HepG2 (cell line): ENCODE measurements at regions not wholly inside any gene's neighbourhood (a gene's known extent, or its start where the extent isn't known, plus 50 kb on each side); places are given as distances from the start of the nearest gene placed in this dataset.

Experiments
- ATAC-seq: fragments of 200-7000 bp; cut with Tn5 transposase; 3 replicates; pipeline ENCODE4 v1.9.1; 2020; ENCODE audit warnings: mild to moderate bottlenecking, moderate library complexity
- BruUV-seq: library from RNA; stranded (reverse); fragments of 400-500 nt; replicated peaks from 2 replicates; lab custom pipeline; 2021; lab: Mats Ljungman, UMichigan
- CTCF ChIA-PET: fragments of 300-600 bp; formaldehyde crosslinking; extraction: SDS; loops from one replicate; lab custom pipeline; 2021; ENCODE audit warnings: low total read pairs, inconsistent platforms, low intra/inter-chr PET ratio; lab: Yijun Ruan, JAX
- POLR2A ChIA-PET: fragments of 350-600 bp; sonication (Branson Sonifier 250); formaldehyde crosslinking; loops from one replicate; lab custom pipeline; 2020; ENCODE audit warnings: antibody characterized with exemption, inconsistent platforms; lab: Yijun Ruan, JAX
- DNase-seq: peaks from one replicate; pipeline ENCODE4 v3.0.0-alpha.2; 2015; ENCODE audit warnings: low spot score
- FAIRE-seq: peaks from 3 replicates; lab custom pipeline; 2011; peaks lifted over from hg19 to GRCh38; lab: Jason Lieb, UNC
- H2AFZ ChIP-seq: one replicate; pipeline ENCODE4 v1.6.1; 2011; ENCODE audit warnings: low read length, inconsistent platforms
- H3K27ac ChIP-seq: fragments of 300-600 bp; 3 replicates; pipeline ENCODE4 v1.8.0; 2011; ENCODE audit warnings: mixed run types, mild to moderate bottlenecking, mixed read lengths, low read length, inconsistent platforms; ENCODE audit not compliant: insufficient read depth; ENCODE audit errors: extremely low read length
- H3K27me3 ChIP-seq, 2 experiments: fragments of 200-600 bp in 1 of 2; 2 replicates in 1 of 2; 3 replicates in 1 of 2; pipeline versions ENCODE4 v1.6.0 to v1.8.0; 2011; ENCODE audit warnings: low read length in 2 of 2, mild to moderate bottlenecking in 2 of 2, moderate library complexity in 2 of 2, inconsistent platforms in 1 of 2; ENCODE audit not compliant: insufficient read depth in 2 of 2, control insufficient read depth in 1 of 2
- H3K36me3 ChIP-seq, 2 experiments: fragments of 200-600 bp in 1 of 2; replicated peaks in 1 of 2; 2 replicates in 1 of 2; 3 replicates in 1 of 2; pipeline versions ENCODE4 v1.5.1 to v1.8.0; 2011; ENCODE audit warnings: low read length in 2 of 2, inconsistent platforms in 1 of 2; ENCODE audit not compliant: insufficient read depth in 2 of 2, control insufficient read depth in 1 of 2
- H3K4me1 ChIP-seq: 2 replicates; pipeline ENCODE4 v1.5.1; 2012; ENCODE audit warnings: low read length, inconsistent platforms; ENCODE audit not compliant: insufficient read depth
- H3K4me2 ChIP-seq: 2 replicates; pipeline ENCODE4 v1.6.0; 2011; ENCODE audit warnings: low read depth, low read length, inconsistent platforms
- H3K4me3 ChIP-seq, 3 experiments: fragments of 200-600 bp in 1 of 3; sonication (generic), shearing (Covaris generic) in 1 of 3; replicated peaks in 1 of 3; 2 replicates each; pipeline ENCODE4 v1.5.1; 2011 to 2016; ENCODE audit warnings: low read length in 3 of 3, inconsistent platforms in 2 of 3, low read depth in 2 of 3, mild to moderate bottlenecking in 2 of 3, control low read depth in 1 of 3, mixed read lengths in 1 of 3; ENCODE audit not compliant: insufficient read depth in 1 of 3
- H3K79me2 ChIP-seq: one replicate; pipeline ENCODE4 v1.6.1; 2011; ENCODE audit warnings: low read length, inconsistent platforms; ENCODE audit not compliant: insufficient read depth
- H3K9ac ChIP-seq: 2 replicates; pipeline ENCODE4 v1.6.0; 2011; ENCODE audit warnings: mild to moderate bottlenecking, low read depth, low read length, inconsistent platforms; ENCODE audit not compliant: insufficient read depth
- H3K9me3 ChIP-seq: 2 replicates; pipeline ENCODE4 v1.5.1; 2012; ENCODE audit warnings: mild to moderate bottlenecking, low read length
- H4K20me1 ChIP-seq: 2 replicates; pipeline ENCODE4 v1.6.0; 2011; ENCODE audit warnings: inconsistent platforms, mild to moderate bottlenecking, low read length, moderate library complexity; ENCODE audit not compliant: insufficient read depth
- ATF7 ChIP-seq, 2 experiments: fragments of 450-650 bp in 1 of 2; sonication (generic) in 1 of 2; formaldehyde crosslinking in 1 of 2; IDR thresholded peaks; 2 replicates each; pipeline versions ENCODE4 v1.4.0 to v1.6.1; 2016 to 2020; ENCODE audit warnings: antibody characterized with exemption in 1 of 2, mild to moderate bottlenecking in 1 of 2, missing genetic modification reagents in 1 of 2
- RFX5 ChIP-seq: IDR thresholded peaks from 2 replicates; pipeline ENCODE4 v1.6.1; 2011; ENCODE audit warnings: low read depth, low read length, improper control_type of control experiment
- SYNCRIP ChIP-seq: fragments of 200-400 bp; formaldehyde crosslinking; IDR thresholded peaks from 2 replicates; pipeline ENCODE4 v1.6.1; 2018; ENCODE audit warnings: mild to moderate bottlenecking, low read depth, low read length; ENCODE audit not compliant: insufficient read depth
- ZNF569 ChIP-seq: sonication (generic); formaldehyde crosslinking; IDR thresholded peaks from 2 replicates; pipeline ENCODE4 v1.5.0; 2020; ENCODE audit warnings: mild to moderate bottlenecking, missing genetic modification reagents, moderate library complexity, borderline replicate concordance
- ZNF747 ChIP-seq: sonication (generic); formaldehyde crosslinking; IDR thresholded peaks from 2 replicates; pipeline ENCODE4 v1.8.1; 2023; ENCODE audit warnings: missing genetic modification reagents, mild to moderate bottlenecking, borderline replicate concordance
- ZNF780A ChIP-seq: sonication (generic); formaldehyde crosslinking; IDR thresholded peaks from 2 replicates; pipeline ENCODE4 v1.8.0; 2022; ENCODE audit warnings: mild to moderate bottlenecking, missing genetic modification reagents, moderate library complexity
- WGBS: methylation state at CpG from one replicate; pipeline ENCODE4 v1.1.6; 2017; ENCODE audit warnings: low lambda C conversion rate; 5-methylcytosine and 5-hydroxymethylcytosine counted together
- in situ Hi-C: cut with HindIII; loops from 2 replicates; pipeline ENCODE4 v1.10.0; 2017; ENCODE audit warnings: low pct_unique_long_range_greater_than_20kb; ENCODE audit not compliant: extremely low pct_ligation_motif_present
- intact Hi-C: fragments of 100-400 bp; cut with micrococcal nuclease; formaldehyde crosslinking; loops from one replicate; pipeline ENCODE4 v1.10.0; 2022; ENCODE audit not compliant: unreplicated experiment
- TF ChIP-seq, protein P1 (sequence below): sonication (generic); formaldehyde crosslinking; IDR thresholded peaks from 2 replicates; pipeline ENCODE4 v1.5.1; 2020; ENCODE audit warnings: missing genetic modification reagents, mild to moderate bottlenecking, borderline replicate concordance
- TF ChIP-seq, protein P2 (sequence below): IDR thresholded peaks from 2 replicates; pipeline ENCODE4 v1.6.1; 2016; ENCODE audit warnings: missing compliant biosample characterization, missing genetic modification reagents, borderline replicate concordance
- TF ChIP-seq, protein P3 (sequence below): sonication (generic); formaldehyde crosslinking; conservative IDR thresholded peaks from 2 replicates; pipeline ENCODE4 v1.8.1; 2023; ENCODE audit warnings: missing genetic modification reagents
- TF ChIP-seq, protein P4 (sequence below): sonication (generic); formaldehyde crosslinking; IDR thresholded peaks from 2 replicates; pipeline ENCODE4 v1.8.1; 2022; ENCODE audit warnings: mild to moderate bottlenecking, missing genetic modification reagents

DNA sequence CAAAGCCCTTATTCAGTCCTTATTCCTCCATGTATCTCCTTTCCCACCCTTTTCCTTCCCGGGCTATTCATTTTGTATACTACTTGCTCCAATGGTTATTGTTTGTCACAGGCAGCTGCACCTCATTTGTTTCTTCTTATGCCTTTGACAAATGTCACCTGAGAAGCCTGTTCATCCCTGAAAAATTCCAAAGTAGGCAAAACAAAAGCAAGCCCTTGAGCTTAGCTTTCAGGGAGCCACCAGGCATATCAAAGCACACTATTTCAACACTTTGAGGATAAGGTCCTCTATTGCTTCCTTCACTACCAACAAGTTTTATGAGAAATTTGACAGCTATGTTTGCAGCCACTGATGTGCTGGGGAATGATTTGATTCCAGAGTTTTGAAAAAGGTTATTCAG lies 738.7 kb upstream of the LMO3 start:
- TF ChIP-seq ZNF569 (CRISPR knock-in tag) (no peak), ATF7 (IDR thresholded peaks at IDR 0.05) (no peak), ATF7 (CRISPR knock-in tag; IDR thresholded peaks at IDR 0.05) (no peak), SYNCRIP (no peak), ZNF747 (no peak)
- TF ChIP-seq, protein P1, sequence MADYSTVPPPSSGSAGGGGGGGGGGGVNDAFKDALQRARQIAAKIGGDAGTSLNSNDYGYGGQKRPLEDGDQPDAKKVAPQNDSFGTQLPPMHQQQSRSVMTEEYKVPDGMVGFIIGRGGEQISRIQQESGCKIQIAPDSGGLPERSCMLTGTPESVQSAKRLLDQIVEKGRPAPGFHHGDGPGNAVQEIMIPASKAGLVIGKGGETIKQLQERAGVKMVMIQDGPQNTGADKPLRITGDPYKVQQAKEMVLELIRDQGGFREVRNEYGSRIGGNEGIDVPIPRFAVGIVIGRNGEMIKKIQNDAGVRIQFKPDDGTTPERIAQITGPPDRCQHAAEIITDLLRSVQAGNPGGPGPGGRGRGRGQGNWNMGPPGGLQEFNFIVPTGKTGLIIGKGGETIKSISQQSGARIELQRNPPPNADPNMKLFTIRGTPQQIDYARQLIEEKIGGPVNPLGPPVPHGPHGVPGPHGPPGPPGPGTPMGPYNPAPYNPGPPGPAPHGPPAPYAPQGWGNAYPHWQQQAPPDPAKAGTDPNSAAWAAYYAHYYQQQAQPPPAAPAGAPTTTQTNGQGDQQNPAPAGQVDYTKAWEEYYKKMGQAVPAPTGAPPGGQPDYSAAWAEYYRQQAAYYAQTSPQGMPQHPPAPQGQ (CRISPR knock-in tag), result no peak
- Histone ChIP-seq H3K9ac (no peak overlapping the region), H3K79me2 (no peaks in the 10 kb centered on the region), H3K9me3 (peaks cover 59% of the 10 kb centered on the region), H3K36me3 (no peaks in the 10 kb centered on the region), H3K4me2 (no peak overlapping the region), H3K27me3 (no peaks in the 10 kb centered on the region; a peak in 1 of 5 replicates), H3K4me3 (no peak overlapping the region), H3K27ac (no peak overlapping the region), H2AFZ (no peak overlapping the region), H3K4me1 (no peaks in the 10 kb centered on the region), H4K20me1 (no peaks in the 10 kb centered on the region)
- intact Hi-C loops (no loop called here), in situ Hi-C loops (no loop called here)
- no peak for FAIRE-seq
- BruUV-seq, result no TSS peak
- no peak for ATAC-seq
- CTCF ChIA-PET, result no interaction called here
- POLR2A ChIA-PET, result no interaction called here
- WGBS, result 27% methylated on average over 1 of the region's 1 CpG
- DNase-seq, result no peak

DNA sequence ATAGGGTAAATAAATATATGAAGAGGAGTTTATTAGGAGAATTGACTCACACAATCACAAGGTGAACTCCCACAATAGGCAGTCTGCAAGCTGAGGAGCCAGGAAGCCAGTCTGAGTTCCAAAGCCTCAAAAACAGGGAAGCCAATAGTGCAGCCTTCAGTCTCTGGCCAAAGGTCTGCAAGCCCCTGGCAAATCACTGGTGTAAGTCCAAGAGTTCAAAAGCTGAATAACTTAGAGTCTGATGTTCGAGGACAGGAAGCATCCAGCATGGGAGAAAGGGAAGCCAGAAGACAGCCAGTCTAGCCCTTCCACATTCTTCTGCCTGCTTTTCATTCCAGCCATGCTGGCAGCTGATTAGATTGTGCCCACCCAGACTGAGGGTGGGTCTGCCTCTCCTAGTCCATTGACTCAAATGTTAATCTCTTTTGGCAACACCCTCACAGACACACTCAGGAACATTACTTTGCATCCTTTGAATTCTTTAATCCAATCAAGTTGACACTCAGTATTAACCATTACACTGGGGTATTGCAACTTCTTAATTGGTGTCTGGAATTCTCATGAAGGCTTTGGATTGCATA lies 736.5 kb upstream of the LMO3 start:
- no peak overlapping the region for H3K4me3 ChIP-seq
- H3K9me3 ChIP-seq, result peaks cover 56% of the 10 kb centered on the region
- intact Hi-C loops (no loop called here), in situ Hi-C loops (no loop called here)
- H3K79me2 ChIP-seq, result no peaks in the 10 kb centered on the region
- H3K4me2 ChIP-seq, result no peak overlapping the region
- H3K9ac ChIP-seq, result no peak overlapping the region
- CTCF ChIA-PET, result no interaction called here
- no peak overlapping the region for H3K27ac ChIP-seq
- H2AFZ ChIP-seq, result no peak overlapping the region
- POLR2A ChIA-PET, result no interaction called here
- no peaks in the 10 kb centered on the region for H3K36me3 ChIP-seq
- H4K20me1 ChIP-seq, result no peaks in the 10 kb centered on the region
- BruUV-seq, result no TSS peak
- ATAC-seq, result no peak
- no peak for DNase-seq
- WGBS, result 0% methylated on average over 1 of the region's 1 CpG
- FAIRE-seq, result no peak
- H3K4me1 ChIP-seq, result no peaks in the 10 kb centered on the region
- H3K27me3 ChIP-seq, result no peaks in the 10 kb centered on the region; a peak in 1 of 5 replicates
- TF ChIP-seq RFX5 (no peak), ZNF780A (CRISPR knock-in tag) (no peak)
- TF ChIP-seq, protein P2, sequence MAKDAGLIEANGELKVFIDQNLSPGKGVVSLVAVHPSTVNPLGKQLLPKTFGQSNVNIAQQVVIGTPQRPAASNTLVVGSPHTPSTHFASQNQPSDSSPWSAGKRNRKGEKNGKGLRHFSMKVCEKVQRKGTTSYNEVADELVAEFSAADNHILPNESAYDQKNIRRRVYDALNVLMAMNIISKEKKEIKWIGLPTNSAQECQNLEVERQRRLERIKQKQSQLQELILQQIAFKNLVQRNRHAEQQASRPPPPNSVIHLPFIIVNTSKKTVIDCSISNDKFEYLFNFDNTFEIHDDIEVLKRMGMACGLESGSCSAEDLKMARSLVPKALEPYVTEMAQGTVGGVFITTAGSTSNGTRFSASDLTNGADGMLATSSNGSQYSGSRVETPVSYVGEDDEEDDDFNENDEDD, result no peak
- TF ChIP-seq, protein P3, sequence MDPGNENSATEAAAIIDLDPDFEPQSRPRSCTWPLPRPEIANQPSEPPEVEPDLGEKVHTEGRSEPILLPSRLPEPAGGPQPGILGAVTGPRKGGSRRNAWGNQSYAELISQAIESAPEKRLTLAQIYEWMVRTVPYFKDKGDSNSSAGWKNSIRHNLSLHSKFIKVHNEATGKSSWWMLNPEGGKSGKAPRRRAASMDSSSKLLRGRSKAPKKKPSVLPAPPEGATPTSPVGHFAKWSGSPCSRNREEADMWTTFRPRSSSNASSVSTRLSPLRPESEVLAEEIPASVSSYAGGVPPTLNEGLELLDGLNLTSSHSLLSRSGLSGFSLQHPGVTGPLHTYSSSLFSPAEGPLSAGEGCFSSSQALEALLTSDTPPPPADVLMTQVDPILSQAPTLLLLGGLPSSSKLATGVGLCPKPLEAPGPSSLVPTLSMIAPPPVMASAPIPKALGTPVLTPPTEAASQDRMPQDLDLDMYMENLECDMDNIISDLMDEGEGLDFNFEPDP (CRISPR knock-in tag), result no peak
- TF ChIP-seq, protein P4, sequence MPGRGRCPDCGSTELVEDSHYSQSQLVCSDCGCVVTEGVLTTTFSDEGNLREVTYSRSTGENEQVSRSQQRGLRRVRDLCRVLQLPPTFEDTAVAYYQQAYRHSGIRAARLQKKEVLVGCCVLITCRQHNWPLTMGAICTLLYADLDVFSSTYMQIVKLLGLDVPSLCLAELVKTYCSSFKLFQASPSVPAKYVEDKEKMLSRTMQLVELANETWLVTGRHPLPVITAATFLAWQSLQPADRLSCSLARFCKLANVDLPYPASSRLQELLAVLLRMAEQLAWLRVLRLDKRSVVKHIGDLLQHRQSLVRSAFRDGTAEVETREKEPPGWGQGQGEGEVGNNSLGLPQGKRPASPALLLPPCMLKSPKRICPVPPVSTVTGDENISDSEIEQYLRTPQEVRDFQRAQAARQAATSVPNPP, result no peak
